ENCODE measurements at regions not wholly inside any gene's neighbourhood (a gene's known extent, or its start where the extent isn't known, plus 50 kb on each side); places are given as distances from the start of the nearest gene placed in this dataset.

DNA sequence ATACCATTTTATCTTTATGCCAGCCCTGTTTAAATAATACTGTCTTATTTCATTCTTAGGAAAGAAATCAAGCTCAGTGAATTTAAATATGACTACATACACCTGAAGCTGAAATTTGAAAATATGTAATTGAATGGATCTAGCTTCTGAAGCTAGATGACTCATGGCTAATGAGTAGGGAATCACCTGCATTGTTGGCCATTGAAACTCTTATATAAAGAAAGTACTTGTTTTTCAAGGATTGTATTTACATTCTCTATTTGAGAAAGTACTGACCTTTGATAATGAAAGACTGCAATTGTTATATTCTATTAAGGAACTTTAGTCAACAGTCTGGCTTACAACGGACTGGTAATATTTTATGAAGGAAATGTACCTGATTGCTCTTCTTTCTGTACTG is 346.7 kb upstream of the LRATD1 start:
- no peak for DNase-seq (ENCODE audit: low spot score)
- no peaks in the 10 kb centered on the region for H3K4me1 ChIP-seq (ENCODE audit: insufficient read depth, low read length, poor library complexity, severe bottlenecking)
- H2AFZ ChIP-seq (ENCODE audit: low read length), result no peak overlapping the region
- H3K4me3 ChIP-seq (ENCODE audit: low read depth, low read length, poor library complexity, severe bottlenecking), result no peak overlapping the region
- intact Hi-C loops (cut with micrococcal nuclease; ENCODE audit: unreplicated experiment), result no loop called here
- H3K79me2 ChIP-seq (ENCODE audit: insufficient read depth, low read depth, low read length), result no peaks in the 10 kb centered on the region
- TF ChIP-seq, protein P1, sequence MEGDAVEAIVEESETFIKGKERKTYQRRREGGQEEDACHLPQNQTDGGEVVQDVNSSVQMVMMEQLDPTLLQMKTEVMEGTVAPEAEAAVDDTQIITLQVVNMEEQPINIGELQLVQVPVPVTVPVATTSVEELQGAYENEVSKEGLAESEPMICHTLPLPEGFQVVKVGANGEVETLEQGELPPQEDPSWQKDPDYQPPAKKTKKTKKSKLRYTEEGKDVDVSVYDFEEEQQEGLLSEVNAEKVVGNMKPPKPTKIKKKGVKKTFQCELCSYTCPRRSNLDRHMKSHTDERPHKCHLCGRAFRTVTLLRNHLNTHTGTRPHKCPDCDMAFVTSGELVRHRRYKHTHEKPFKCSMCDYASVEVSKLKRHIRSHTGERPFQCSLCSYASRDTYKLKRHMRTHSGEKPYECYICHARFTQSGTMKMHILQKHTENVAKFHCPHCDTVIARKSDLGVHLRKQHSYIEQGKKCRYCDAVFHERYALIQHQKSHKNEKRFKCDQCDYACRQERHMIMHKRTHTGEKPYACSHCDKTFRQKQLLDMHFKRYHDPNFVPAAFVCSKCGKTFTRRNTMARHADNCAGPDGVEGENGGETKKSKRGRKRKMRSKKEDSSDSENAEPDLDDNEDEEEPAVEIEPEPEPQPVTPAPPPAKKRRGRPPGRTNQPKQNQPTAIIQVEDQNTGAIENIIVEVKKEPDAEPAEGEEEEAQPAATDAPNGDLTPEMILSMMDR (conservative IDR thresholded peaks at IDR 0.05; ENCODE audit: low read length), result no peak
- no peak for TF ChIP-seq EZH2phosphoT487 (IDR thresholded peaks at IDR 0.05; ENCODE audit: borderline replicate concordance, low read depth, low read length)
- ChIA-PET CTCF (ENCODE audit: unreplicated experiment) (no interaction called here), POLR2A (interaction anchor here (0.6 to 1.1 kb wide), 3 partner anchors 9 to 363 kb away, joined by 3 read pairs; no protein-coding TSS in a partner anchor)
- H3K9me3 ChIP-seq (ENCODE audit: low read length), result no peaks in the 10 kb centered on the region
- BruUV-seq (replicated peaks), result no TSS peak
- no peaks in the 10 kb centered on the region for H3K9me2 ChIP-seq (ENCODE audit: insufficient read depth, low read length)
- no peaks in the 10 kb centered on the region for H4K20me1 ChIP-seq (ENCODE audit: insufficient read depth, low read length)
- H3K4me2 ChIP-seq (ENCODE audit: low read length), result no peak overlapping the region
- no peak overlapping the region for H3K27ac ChIP-seq (ENCODE audit: low read depth, low read length, poor library complexity, severe bottlenecking)
- H3K36me3 ChIP-seq (ENCODE audit: insufficient read depth, low read length), result no peaks in the 10 kb centered on the region

DNA sequence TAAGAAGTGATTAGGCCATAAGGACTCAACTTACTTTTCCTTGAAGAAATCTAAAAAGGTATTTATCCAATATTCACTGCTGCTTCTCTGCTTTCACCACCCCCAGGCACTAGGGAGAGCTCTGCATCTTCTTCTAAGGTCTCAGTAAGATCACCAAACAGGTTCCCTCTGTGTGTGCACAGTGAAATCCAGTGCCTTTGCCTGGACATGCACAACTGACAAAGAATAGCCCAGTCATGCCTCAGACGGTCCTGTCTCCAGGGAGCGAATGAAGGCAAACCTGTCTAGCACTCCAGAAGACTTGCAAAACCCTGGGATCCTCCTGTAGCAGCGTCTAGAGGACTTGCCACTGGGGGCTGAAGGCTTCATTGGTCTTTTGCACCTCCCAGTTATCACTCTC is 344.5 kb upstream of the LRATD1 start:
- H4K20me1 ChIP-seq (ENCODE audit: insufficient read depth, low read length), result no peaks in the 10 kb centered on the region
- H3K4me3 ChIP-seq (ENCODE audit: low read depth, low read length, poor library complexity, severe bottlenecking), result no peak overlapping the region
- no peaks in the 10 kb centered on the region for H3K79me2 ChIP-seq (ENCODE audit: insufficient read depth, low read depth, low read length)
- no peaks in the 10 kb centered on the region for H3K9me2 ChIP-seq (ENCODE audit: insufficient read depth, low read length)
- TF ChIP-seq EZH2phosphoT487 (IDR thresholded peaks at IDR 0.05; ENCODE audit: borderline replicate concordance, low read depth, low read length), result no peak
- TF ChIP-seq, protein P1 (conservative IDR thresholded peaks at IDR 0.05; ENCODE audit: low read length), result no peak
- H3K4me2 ChIP-seq (ENCODE audit: low read length), result no peak overlapping the region
- no peaks in the 10 kb centered on the region for H3K9me3 ChIP-seq (ENCODE audit: low read length)
- ChIA-PET CTCF (ENCODE audit: unreplicated experiment) (no interaction called here), POLR2A (no interaction called here)
- no peaks in the 10 kb centered on the region for H3K4me1 ChIP-seq (ENCODE audit: insufficient read depth, low read length, poor library complexity, severe bottlenecking)
- H3K27ac ChIP-seq (ENCODE audit: low read depth, low read length, poor library complexity, severe bottlenecking), result no peak overlapping the region
- intact Hi-C loops (cut with micrococcal nuclease; ENCODE audit: unreplicated experiment), result no loop called here
- DNase-seq (ENCODE audit: low spot score), result no peak
- no peak overlapping the region for H2AFZ ChIP-seq (ENCODE audit: low read length)
- no TSS peak for BruUV-seq (replicated peaks)
- no peaks in the 10 kb centered on the region for H3K36me3 ChIP-seq (ENCODE audit: insufficient read depth, low read length)

DNA sequence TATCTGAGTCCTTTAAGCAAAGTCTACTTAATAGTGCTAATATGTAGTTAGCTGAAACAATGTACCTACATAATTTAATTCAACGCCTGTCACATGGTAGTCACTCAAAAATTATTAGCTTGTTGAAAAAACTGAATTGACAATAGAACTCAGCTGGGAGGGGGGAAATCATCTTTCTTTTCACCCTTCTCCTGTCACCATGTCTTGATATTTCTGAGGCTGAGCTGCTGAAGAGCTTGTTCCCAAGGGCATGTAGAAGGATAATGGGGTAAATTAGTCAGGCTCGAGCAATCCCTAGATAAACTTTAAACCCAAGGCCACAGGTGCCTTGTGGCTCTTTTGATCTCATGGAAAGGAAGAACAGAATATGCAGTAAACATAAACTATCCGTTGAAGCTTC is 339.6 kb upstream of the LRATD1 start:
- BruUV-seq (replicated peaks), result no TSS peak
- CTCF ChIA-PET (ENCODE audit: unreplicated experiment), result no interaction called here

More for the DNA sequence above, 339.6 kb upstream of the LRATD1 start:
- Histone ChIP-seq H3K79me2 (ENCODE audit: insufficient read depth, low read depth, low read length) (no peaks in the 10 kb centered on the region), H3K9me2 (ENCODE audit: insufficient read depth, low read length) (no peaks in the 10 kb centered on the region), H4K20me1 (ENCODE audit: insufficient read depth, low read length) (no peaks in the 10 kb centered on the region), H3K4me2 (ENCODE audit: low read length) (no peak overlapping the region), H3K4me3 (ENCODE audit: low read depth, low read length, poor library complexity, severe bottlenecking) (no peak overlapping the region), H3K4me1 (ENCODE audit: insufficient read depth, low read length, poor library complexity, severe bottlenecking) (no peaks in the 10 kb centered on the region), H3K27ac (ENCODE audit: low read depth, low read length, poor library complexity, severe bottlenecking) (no peak overlapping the region), H2AFZ (ENCODE audit: low read length) (no peak overlapping the region), H3K36me3 (ENCODE audit: insufficient read depth, low read length) (no peaks in the 10 kb centered on the region), H3K9me3 (ENCODE audit: low read length) (no peaks in the 10 kb centered on the region)
- no peak for TF ChIP-seq EZH2phosphoT487 (IDR thresholded peaks at IDR 0.05; ENCODE audit: borderline replicate concordance, low read depth, low read length)
- TF ChIP-seq, protein P1 (conservative IDR thresholded peaks at IDR 0.05; ENCODE audit: low read length), result no peak
- POLR2A ChIA-PET, result no interaction called here
- intact Hi-C loops (cut with micrococcal nuclease; ENCODE audit: unreplicated experiment), result no loop called here
- no peak for DNase-seq (ENCODE audit: low spot score)
